Activated CD8-positive, alpha-beta memory T cell treated with anti-CD3 and anti-CD28 coated beads for 24 hours (primary cell): ENCODE measurements at regions not wholly inside any gene's neighbourhood (a gene's known extent, or its start where the extent isn't known, plus 50 kb on each side); places are given as distances from the start of the nearest gene placed in this dataset.
"Not testable (repeated sequence)": the region's sequence is repeated elsewhere in the genome, so short reads cannot be mapped to it uniquely, and the experiment has no call there.

ENCODE experiments used
- DNase-seq: peaks from one replicate; pipeline ENCODE4 v3.0.0-alpha.2; 2020

DNA sequence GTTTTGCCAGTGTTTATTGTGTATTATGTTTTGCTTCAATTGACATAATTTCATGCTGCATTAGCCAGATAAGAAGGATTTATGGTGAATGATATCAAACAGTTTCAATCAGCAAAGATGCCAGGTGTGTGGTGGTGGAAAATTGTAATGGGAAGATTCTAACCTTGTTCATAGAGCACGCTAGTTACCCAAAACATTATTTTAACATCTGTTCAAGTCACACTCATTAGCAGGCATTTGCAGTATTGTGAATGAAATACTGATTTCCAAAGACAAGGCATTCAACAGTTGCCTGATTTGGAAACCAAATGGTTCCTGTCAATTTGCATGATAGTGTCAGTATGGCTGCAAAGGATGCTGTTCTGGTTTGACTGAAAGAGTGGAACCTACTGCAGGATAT is 129.7 kb downstream of the EPC1 start:
- DNase-seq = no peak

DNA sequence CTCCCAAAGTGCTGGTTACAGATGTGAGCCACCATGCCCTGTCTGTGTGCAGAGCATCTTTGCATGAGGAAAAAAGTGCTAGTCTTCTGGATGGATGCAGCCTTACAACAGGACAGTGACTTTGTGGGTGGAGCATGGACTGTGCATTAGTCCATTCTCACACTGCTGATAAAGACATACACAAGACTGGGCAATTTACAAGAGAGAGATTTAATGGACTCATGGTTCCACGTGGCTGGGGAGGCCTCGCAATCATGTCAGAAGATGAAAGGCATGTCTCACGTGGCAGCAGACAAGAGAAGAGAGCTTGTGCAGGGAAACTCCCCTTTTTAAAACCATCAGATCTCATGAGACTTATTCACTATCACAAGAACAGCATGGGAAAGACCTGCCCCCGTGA is 133.1 kb downstream of the EPC1 start:
- DNase-seq = not testable (repeated sequence)

DNA sequence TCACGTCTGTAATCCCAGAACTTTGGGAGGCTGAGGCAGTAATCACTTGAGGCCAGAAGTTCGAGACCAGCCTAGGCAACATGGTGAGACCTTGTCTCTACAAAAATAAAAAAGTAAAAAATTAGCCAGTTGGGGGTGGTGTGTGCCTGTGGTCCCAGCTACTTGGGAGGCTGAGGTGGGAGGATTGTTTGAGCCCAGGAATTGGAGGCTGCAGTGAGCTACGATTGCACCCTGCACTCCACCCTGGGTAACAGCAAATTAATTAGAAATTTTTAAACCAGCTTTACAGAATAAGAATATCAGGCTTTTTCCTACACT is 136.0 kb downstream of the EPC1 start:
- no peak for DNase-seq

DNA sequence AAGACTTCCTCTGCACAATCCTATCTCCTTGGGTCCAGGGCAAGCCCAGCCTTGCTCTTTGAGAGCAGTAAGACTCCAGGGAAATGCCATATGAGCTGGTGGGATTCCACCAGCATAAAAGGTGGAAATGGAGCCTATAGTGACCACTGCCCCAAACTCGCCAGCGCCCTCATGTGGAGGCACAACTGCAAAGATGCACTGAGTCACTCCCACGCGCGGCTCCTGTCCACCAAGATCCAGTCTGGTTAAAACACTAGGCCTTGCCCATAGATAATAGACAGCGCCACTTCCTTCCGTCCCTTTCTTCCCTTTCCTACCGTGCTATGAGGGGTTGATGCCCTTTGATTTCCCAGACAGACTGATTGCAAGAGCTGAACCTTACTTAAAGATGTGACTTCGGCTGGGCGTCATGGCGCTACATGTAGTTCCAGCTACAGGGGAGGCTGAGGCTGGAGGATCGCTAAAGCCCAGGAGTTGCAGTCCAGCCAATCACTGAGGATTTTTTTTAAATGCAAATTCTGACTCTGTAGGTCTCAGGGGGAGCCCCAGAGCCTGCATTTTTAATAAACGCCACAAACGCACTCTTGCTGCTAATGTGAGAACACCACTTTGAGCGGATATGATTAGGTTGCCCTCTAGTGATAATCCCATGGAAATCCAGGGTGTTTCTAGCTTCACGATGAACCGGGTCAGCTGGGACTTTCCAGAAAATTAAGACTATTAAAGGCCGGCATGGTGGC is 136.5 kb downstream of the EPC1 start:
- no peak for DNase-seq

DNA sequence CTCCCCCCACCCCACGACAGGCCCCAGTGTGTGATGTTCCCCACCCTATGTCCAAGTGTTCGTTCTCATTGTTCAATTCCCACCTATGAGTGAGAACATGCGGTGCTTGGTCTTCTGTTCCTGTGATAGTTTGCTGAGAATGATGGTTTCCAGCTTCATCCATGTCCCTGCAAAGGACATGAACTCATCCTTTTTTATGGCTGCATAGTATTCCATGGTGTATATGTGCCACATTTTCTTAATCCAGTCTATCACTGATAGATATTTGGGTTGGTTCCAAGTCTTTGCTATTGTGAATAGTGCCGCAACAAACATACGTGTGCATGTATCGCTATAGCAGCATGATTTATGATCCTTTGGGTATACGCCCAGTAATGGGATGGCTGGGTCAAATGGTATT is 139.0 kb downstream of the EPC1 start:
- DNase-seq = not testable (repeated sequence)

DNA sequence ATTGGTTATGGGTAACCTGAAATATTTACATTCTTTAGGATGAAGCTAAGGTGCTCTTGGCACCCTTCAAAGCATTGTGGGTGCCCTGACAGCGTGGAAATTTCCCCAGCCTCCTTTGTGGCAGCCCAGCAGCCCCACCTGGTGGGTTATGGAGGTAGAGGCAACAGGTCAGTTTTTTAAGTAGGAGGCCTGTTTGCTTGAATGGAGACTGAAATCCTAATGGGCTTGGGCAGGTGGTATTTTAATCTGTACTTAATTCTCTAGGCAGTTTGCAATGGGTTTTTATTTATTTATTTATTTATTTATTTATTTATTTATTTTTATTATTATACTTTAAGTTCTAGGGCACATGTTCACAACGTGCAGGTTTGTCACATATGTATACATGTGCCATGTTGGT is 139.4 kb downstream of the EPC1 start:
- DNase-seq = peak; percentile 72

DNA sequence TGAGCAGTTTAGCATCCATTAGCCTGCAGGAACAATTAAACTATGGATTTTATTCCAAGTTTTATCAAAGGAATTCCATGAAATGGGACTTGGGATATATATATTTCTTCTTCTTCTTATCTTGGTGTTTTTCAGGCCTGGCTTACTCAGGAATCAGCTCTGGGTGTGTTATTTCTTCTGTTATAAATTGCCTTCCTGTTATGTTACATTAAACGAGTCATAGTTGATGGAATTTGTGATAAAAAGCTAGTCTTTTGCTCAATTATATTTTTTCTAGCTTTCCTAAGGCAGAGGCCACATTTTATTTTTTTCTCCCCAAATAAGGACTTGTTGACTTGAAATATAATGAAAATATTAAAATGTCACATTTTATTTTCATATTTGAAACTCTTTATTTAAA is 141.3 kb downstream of the EPC1 start:
- no peak for DNase-seq

DNA sequence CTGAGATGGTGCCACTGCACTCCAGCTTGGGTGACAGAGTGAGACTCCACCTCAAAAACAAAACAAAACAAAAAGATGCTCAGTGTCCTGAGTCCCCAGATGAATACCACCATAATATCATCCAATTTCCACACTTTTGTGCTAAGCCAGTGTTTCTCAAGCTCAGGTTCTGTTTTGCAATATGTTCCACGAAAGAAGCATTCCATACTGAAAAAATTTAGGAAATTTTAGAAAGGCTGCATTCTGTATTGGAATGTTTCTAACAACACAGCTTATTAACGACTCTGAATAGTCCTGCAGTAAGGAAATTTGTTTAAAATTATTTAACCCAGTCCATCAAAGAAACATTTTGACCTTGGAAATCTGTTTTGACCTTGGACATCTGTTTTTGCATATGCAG is 142.4 kb downstream of the EPC1 start:
- DNase-seq = no peak

DNA sequence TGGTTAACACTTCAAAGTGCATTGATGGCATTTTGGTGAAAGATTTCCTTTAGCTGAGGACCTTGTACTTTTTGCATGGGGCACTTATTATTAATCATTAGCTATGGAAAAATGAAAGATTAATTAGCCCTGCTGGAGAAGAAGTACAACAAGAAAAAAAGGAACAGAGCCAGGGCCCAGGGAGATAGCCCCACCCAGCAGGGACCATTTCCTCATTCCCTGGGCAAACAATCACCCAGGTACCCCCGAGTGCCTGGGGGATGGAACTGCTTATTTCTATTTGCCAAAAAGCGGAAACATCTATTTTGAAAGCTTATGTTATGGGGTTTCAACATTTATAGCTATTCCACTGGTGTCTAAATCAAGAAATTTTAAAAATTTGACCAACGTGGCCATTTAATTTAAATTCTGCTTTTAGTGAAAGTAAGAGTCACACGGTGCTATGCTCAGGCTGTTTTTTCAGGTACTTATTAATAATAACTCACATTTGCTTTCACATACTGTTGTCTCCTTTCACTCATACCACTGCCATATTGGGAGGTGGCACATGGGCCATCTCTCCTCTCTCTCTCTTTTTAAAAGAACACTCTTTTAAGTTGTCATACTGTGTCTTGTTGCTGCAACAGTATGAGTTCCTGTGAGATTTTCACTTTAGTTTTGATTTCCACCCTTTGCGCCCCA is 143.6 kb upstream of the KIF5B start:
- no peak for DNase-seq

DNA sequence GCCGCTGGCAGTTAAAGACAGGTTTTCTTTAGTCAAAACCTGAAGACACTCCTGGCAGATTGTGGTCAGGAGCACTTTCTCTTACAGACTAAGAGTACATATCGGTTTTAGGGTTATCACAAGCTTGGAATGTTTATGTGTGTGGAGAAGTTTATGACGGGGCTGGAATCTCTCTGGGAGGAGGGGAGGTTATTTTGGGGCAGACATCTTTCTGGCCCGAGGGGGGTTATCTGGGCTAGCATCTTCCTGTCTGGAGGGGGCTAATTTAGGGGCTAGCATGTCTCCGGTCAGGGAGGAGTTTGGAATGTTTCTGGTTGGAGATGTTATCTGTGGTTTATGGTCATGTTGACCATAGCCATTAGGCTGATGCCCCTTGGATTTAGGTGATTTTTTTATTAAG is 141.2 kb upstream of the KIF5B start:
- no peak for DNase-seq

DNA sequence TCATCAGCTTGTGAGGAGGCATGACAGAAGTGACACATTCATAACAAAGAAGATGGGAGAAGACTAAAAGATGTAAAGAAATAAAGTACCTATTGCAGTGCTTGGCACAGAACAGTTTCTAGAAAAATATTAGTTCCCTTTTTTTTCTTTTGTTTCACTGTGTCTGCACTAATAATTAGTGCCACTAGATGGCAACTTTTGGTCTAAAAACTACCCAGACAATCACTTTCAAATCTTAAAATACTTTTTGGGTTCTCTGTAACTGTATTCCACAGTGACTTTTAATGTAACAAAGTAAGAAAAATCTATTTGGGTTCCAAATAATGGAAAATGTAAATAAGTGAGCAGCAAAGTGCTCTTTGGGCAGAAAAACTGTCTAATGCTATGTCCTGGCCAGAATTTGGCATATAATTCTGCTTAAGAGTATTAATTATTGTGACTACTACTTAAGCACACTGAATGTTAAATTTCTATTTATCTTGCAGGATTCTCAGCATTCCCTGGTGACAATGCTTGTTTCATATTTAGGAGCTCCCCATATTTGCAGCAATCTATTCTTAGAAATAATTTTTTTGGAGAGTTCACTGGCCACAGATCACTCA is 134.8 kb upstream of the KIF5B start:
- no peak for DNase-seq

DNA sequence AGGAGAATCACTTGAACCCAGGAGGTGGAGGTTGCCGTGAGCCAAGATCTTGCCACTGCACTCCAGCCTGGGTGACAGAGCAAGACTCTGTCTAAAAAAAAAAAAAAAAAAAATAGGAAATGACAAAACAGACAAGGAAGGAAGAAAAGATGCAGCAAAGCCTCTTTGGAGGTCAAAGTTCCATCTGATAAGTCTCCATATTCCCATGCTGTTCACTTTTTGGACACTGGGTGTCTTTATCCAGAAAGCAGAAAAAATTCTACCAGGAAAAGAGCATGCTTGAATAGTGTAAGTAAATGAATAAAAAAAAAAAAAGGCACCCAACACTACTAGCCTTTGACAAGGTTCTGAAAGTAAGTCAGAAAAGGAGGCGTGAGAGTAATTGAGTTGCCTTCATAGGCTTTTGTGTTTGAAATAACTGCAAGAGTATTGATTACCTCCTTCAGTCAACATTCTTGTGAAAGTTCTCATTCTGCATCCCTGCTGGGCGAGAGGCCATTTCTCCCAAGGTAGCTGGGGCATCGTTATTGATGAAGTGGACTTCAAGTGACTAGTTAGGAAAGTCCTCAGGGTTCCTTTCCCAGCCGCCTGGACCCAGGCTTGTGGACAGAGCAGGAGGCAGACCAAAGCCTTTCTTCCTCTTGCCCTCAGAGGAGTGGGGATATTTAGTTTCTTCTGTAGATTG is 133.3 kb upstream of the KIF5B start:
- no peak for DNase-seq

DNA sequence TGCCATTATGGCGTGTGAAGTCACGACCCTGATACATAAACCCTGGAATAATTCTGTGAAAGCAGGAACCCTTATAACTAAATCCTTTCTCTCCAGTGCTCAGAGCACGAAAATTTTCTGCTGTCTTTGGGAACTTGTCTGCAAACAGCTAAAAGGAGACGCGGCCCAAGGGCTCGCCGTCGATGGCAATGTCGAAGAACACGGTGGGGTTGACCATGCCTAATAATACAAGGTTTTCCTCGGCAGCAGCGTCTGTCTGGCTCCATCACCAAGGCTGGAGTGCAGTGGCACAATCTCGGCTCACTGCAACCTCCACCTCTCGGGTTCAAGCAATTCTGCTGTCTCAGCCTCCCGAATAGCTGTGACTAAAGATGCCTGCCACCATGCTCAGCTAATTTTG is 132.4 kb upstream of the KIF5B start:
- not testable (repeated sequence) for DNase-seq

DNA sequence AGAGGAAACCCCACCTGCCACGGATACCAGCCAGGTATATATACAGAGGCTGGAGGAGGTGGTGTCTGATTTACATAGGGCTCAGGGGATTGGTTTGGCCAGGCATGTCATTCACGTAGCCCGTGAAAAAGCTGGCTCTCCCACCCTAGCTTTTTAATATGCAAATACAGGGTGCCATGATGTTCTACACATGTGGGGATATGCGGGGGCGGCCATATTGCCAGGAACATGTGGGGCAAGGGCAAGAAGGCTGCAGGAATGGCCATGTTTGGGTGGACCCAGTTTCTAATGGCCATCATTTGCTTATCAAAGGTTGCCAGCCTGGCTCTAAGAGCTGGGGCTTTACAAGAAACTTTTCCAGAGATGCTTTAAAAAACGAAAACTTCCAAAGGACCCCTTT is 131.5 kb upstream of the KIF5B start:
- DNase-seq = no peak

DNA sequence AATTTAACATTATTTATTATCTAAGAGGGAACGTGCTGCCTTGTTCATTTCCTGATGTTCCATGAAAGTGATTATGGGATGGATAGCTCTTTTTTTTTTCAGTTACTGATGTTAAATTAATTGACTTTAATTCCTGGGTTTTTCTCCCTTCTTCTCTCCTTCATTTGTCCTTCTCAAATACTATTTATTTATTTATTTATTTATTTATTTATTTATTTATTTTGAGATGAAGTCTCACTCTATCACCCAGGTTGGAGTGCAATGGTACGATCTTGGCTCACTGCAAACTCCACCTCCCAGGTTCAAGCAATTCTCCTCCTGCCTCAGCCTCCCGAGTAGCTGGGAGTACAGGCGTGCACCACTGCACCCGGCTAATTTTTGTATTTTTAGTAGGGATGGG is 127.4 kb upstream of the KIF5B start:
- DNase-seq = not testable (repeated sequence)

DNA sequence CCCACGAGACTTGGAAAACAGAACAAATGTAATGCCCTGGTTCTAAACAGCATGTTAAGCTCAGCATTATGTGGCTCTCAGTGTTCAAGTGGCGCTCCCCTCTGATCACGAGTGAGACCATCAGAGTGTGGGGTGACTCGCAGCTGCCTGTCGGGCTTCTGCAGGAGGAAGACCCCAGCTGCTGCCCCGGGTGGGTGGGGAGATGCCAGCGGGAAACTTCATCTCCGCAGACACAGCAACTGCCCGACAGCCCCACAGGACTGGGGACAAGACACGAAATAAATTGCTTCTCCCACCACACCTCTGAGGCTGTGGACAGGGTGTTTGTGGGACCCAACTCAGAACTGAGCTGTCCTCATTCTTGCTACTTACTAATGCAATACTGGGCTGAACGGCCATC is 126.3 kb upstream of the KIF5B start:
- DNase-seq = no peak

DNA sequence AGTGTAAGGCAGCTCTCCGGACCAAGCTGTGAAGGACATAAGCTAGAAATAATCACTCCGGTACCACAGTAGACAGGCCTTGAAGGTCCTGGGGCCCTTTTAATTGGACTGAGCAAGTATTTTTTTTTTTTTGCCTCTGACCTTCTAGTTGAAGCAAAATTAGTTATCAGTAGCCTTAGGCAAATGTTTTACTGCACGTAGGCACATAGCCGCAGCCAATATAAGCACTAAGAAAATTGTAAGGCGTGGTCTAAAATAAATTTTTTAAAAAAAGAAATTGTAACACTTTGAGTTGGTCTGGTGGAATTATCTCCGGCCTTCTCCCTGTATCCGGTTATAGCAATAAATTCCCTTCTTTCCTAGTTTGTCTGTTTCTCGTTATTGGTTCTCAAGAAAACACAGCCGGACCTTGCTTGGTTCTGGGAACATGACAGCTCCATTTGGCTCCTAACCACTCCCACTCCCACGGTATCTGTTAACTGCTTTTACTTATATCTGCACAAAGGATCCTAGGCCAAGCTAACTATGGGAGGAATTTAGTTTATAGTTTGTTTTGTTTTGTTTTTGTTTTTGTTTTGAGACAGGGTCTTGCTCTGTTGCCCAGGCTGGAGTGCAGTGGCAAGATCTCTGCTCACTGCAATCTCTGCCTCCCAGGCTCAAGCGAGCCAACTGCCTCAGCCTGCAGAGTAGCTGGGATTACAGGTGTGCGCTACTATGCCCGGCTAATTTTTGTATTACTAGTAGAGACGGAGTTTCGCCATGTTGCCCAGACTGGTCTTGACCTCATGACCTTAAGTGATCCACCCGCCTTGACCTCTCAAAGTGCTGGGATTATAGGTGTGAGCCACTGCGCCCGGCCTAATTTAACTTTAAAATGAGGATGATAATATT is 124.4 kb upstream of the KIF5B start:
- DNase-seq = no peak

DNA sequence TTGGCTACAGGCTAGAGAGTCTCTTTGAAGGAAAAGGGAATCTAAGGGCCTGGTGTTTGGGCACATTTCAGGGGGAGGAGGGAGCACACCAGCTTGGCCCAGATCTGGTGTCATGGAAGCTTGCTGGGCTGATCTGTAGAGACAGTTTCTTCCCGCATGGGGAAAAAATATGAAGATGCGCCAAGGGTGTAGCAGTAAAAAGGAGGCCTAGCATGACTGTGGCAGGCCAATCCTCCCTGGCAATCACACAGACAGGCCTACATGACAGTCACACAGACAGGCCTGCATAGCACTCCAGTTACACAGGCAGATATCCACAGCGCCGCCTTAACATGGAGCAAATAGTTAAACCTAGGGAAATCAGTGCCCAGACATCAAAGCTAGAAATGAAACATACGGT is 123.6 kb upstream of the KIF5B start:
- no peak for DNase-seq

DNA sequence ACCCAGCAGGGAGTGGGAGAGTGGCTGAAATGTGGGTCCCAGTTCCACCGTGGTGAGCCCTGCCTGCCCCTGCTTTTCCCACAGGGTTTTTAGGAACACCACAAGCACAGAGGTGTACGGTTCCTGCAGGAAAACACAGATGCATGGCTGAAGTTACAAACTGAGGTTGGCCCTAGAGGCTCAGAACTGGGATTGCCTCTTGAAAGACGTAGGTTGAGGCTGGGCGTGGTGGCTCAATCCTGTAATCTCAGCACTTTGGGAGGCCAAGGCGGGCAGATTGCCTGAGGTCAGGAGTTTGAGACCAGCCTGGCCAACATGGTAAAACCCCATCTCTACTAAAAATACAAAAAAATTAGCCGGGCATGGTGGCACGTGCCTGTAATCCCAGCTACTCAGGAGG is 121.4 kb upstream of the KIF5B start:
- DNase-seq = not testable (repeated sequence)

DNA sequence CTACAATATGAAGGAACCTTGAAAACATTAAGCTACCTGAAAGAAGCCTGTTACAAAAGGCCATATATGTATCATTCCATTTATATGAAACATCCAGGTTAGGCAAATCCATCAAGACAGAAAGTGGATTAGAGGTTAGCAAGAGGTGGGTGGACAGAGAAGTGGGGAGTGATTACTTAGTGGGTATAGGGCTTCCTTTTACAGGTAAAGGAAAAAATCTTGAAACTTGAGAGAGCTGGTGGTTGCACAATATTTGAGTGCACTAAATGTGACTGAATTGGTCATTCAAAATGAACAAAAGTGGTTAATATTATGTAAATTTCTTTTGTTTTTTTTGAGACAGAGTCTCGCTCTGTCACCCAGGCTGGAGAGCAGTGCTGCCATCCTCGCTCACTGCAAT is 119.4 kb upstream of the KIF5B start:
- DNase-seq = no peak

DNA sequence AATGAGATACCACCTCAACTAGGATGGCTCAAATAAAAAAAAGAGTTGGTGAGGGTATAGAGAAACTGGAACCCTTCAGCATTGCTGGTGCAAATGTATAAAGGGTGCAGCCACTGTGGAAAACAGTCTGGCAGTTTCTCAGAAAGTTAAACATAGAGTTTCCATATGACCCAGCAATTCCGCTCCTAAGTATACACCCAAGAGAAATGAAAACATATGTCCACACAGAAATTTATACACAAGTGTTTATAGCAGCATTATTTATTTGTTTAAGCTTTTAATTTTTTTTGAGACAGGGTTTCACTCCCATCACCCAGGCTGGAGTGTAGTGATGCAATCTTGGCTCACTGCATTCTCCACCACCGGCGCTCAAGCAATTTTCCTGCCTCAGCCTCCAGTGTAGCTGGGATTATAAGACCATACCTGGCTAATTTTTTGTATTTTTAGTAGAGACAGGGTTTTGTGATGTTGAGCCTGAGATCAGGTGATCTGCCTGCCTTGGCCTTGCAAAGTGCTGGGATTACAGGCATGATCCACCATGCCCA is 118.2 kb upstream of the KIF5B start:
- DNase-seq = no peak

DNA sequence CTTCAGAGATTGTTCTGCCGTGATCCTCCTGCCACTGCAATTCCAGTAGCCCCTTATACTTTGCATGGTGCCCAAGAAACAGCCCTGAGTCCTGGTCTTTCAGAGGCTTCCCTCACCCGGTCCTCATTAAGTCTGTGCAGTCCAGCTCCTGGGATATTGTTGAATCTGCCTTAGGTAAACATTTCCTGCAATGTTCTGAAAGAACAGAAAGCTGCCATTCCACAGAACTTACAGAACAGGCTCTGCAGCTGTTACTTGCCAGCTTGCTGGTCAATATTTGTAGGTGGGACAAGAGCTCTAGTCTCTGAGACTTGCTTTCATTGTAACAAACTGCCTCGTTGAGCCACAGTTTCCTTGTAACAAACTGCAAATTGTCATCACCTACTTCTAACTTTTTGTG is 115.0 kb upstream of the KIF5B start:
- DNase-seq = no peak

DNA sequence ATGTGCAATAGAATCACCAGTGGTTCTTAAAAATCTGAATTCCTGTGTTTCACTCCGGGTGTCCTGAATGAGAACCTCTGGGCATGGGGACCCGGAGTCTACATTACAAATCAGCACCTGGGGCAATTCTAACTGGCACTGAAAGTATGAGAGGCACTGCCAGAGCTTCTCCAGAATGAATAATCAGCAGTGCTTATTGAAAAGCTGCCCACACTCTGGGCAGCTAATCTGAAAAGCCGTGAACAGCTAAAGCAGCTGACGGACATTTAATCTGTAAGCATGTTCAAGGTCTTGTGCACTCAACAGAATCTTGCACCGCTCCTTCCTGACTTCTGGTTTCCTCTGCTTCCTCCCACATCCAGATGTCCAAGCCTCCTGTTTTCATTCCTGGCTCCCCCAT is 113.3 kb upstream of the KIF5B start:
- DNase-seq = no peak
